CMK (cell line): ENCODE measurements at regions not wholly inside any gene's neighbourhood (a gene's known extent, or its start where the extent isn't known, plus 50 kb on each side); places are given as distances from the start of the nearest gene placed in this dataset.
"Not testable (repeated sequence)": the region's sequence is repeated elsewhere in the genome, so short reads cannot be mapped to it uniquely, and the experiment has no call there.

Experiments used
- DNase-seq: peaks from one replicate; pipeline ENCODE4 v3.0.0-alpha.2; 2010; ENCODE audit warnings: low read depth

GRCh38 chr5:68067976-68068603, 147.5 kb upstream of the PIK3R1 start:
- no peak for DNase-seq

DNA sequence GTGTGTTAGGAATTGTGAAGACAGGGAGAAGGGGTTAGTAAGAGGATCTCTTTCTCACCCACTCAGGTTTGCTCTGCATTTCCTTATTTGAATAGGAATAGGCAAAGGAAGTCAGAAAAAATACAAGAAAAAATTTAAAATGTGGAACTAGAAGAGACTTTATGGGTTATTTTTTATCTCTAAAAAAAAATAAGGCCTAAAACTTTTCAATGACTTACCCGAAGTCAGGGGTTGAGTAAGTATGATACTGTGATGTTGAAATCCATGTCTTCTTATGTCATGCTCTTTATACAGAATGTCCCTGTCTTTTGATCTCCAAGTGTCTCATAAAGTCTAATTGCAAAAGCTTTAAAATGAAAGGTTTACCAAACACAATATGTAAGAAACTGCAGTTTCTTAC, 148.3 kb upstream of the PIK3R1 start:
- DNase-seq: no peak

GRCh38 chr5:68066277-68066955, 149.1 kb upstream of the PIK3R1 start:
- no peak for DNase-seq

DNA sequence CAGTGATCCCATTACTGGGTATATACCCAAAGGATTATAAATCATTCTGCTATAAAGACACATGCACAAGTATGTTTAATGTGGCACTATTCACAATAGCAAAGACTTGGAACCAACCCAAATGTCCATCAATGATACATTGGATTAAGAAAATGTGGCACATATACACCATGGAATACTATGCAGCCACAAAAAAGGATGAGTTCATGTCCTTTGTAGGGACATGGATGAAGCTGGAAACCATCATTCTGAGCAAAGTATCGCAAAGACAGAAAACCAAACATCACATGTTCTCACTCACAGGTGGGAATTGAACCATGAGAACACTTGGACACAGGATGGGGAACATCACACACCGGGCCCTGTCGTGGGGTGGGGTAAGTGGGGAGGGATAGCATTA, 150.2 kb upstream of the PIK3R1 start:
- not testable (repeated sequence) for DNase-seq

DNA sequence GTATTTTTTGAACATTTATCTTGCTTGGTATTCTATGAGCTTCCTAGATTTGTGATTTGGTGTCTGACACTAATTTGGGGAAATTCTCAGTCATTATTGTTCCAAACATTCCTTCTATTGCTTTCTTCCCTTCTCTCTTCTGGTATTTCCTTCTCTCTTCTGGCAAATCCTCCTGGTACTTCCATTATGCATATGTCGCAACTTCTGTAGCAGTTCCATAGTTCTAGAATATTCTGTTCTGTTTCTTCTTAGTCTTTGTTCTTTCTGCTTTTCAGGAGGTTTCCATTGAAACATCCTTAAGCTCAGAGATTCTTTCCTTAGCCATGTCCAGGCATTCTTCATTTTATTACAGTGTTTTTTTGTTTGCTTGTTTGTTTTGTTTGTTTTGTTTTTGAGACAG, 155.2 kb upstream of the PIK3R1 start:
- DNase-seq: no peak

DNA sequence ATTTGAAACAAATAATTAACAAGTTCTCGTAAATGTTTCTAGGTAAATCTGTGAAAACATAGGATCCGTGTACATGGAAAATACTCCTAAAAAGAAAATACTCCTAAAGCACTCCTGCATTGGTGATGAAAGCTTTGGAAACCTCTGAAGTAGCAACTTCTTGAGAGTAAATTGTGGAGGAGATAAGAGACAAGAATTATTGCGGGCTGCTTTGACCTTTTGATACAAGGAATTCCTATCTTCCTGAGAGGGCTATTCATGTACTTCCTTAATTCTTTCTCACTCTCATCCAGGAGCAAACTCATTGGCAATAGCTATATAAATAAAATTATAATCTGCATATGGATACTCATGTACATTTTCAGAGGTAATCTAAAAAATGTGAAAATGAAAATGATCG, 158.4 kb upstream of the PIK3R1 start:
- no peak for DNase-seq

DNA sequence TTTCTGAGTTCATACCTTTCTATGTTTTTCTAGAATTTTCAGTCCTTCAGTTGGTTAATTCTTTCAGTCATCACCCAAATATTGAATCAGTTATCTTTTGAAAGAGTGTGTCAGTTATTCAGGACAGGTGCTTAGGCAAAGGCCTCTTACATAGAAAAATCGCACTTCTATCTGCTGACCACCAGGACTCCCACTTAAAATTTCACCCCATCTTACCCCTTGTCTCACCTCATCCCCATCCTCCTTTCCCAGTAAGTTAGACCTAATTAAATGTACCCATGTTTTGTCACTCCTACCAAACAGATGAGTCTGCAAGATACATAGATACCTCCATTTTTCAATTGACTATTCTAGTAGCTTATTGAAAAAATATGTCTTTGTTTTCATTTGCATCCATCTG, 159.9 kb upstream of the PIK3R1 start:
- DNase-seq: no peak

GRCh38 chr5:68054638-68055037, 160.9 kb upstream of the PIK3R1 start:
- DNase-seq: no peak

DNA sequence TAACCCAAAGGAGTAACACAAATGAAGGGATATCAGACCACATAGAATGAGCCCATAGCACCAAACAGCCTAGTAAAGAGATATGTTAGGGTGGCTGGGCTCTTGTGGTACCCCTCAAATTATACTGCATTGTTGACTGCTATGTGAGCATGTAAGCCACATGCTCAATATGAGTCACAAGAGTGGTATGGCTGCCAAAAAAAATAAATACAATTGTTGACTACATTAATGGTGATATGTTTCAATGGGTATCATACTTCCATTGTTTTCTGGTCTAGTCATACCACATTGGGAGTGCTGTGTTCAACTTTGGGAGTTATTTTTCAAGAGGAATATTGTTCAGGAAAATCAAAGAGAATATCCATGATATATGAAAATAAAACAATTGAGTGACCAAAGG, 162.4 kb upstream of the PIK3R1 start:
- no peak for DNase-seq

DNA sequence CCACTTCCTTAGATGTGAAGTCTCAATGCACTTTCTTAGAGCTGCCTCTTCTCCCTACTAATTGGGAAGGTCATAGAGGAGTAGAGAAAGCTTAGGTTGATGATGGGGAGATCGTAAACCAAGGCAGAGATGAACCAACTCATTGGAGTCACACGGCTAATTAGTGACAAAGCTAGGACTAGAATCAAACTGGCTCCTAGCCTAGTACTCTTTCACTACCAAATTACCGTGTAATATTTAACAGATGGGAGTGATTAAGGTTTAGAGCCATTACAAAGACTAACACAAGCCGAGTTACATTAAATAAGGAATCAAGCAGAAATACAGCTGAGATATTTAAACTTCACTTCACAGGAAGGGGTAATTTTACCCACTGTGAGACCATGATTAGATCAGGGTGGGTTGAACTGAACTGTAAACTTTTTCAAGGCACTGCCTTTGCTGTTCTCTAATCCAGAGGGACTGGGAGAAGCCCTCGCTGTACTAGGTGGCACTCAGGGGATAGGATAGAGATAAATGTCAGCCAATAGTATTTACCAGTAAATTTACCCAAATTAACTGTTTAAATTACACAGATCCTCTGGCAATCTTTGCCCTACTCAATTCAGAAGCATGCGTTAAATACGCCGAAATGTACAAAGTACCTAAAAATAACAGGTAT, 166.4 kb upstream of the PIK3R1 start:
- no peak for DNase-seq

DNA sequence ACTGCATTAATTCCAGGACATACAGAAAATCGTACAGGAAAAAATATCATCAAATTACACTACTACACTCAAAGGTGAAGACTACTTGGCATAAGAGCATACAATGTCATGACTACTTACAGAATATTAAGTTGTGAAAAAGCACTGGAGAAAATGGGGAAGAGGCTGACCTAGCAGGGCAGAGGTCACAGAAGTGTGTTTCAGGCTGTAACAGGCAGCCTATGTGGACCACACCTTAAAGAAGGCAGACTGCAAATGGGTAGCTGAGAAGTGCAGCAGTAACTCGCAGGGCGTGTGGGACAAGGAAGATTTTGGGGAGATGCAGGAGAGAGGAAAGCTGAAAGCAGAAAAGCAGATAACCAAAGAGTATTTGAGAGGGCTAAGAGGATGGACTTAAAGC, 167.0 kb upstream of the PIK3R1 start:
- no peak for DNase-seq

DNA sequence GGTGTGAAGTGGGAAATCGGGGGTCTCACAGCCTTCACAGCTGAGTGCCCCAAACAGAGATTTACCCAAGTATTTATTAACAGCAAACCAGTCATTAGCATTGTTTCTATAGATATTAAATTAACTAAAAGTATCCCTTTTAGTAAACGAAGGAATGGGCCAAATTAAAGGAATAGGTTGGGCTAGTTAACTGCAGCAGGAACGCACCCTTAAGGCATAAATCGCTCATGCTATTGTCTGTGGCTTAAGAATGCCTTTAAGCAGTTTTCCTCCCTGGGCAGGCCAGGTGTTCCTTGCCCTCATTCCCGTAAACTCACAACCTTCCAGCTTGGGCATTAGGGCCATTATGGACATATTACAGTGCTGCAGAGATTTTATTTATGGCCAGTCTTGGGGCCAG, 167.5 kb upstream of the PIK3R1 start:
- not testable (repeated sequence) for DNase-seq

DNA sequence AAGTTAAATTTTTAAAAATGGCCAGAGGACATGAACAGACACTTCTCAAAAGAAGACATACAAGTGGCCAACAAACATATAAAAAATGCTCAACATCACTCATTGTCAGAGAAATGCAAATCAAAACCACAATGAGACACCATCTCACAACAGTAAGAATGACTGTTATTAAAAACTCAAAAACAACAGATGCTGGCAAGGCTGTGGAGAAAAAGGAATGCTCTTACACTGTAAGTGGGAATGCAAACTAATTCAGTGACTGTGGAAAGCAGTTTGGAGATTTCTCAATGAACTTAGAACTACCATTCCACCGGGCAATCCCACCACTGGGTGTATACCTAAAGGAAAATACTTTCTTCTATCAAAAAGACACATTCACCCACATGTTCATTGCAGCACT, 168.5 kb upstream of the PIK3R1 start:
- DNase-seq: no peak

- no peak for DNase-seq
Observed at GRCh38 chr5:68046445-68046844, 169.1 kb upstream of the PIK3R1 start.

- no peak for DNase-seq
Observed at GRCh38 chr5:68041293-68041692, 174.3 kb upstream of the PIK3R1 start.

GRCh38 chr5:68037546-68037945, 178.0 kb upstream of the PIK3R1 start:
- DNase-seq: no peak

- no peak for DNase-seq
Observed at GRCh38 chr5:68033961-68034571, 181.5 kb upstream of the PIK3R1 start.

GRCh38 chr5:68033029-68033428, 182.5 kb upstream of the PIK3R1 start:
- DNase-seq: no peak

- no peak for DNase-seq
Observed at GRCh38 chr5:68032216-68032762, 183.3 kb upstream of the PIK3R1 start.

- no peak for DNase-seq
Observed at GRCh38 chr5:68028131-68028727, 187.3 kb upstream of the PIK3R1 start.

- no peak for DNase-seq
Observed at GRCh38 chr5:68027519-68027918, 188.0 kb upstream of the PIK3R1 start.

DNA sequence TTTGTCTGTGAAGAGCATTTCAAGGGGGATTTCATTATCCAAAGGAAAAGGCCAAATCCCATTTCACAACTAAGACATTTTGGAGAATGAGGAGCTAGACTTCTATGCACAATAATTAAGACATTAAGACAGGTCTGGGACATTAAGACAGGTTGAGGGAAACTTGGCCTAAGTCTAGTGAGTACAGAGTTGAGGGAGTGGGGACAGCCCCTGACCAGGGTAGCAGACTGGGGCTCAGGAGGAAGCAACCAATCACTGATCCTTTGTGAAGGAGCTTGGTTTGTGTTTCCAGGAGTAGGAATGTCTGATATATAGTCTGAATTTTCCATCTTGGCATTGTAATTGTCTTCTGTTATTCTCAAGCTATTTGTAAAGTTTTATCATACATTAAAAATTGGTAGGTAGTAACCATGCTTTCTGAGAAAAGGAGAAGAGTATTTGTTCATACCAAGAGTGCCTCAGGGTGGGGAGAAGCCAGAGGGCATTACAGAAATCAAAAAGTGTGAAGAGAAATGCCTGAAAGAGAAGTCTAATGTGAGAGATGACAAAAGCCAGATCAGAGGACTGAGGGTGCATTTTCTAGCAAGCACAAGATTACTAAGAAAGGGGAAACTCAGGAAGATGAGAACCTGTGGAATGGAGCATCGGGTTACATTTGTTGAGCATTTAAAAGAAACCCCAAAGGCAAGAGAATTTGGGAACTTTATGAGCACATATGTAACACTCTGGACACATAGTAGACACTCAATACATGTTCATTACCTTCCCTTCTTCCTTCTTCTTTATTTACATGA, 189.3 kb upstream of the PIK3R1 start:
- no peak for DNase-seq
